ENCODE measurements at regions not wholly inside any gene's neighbourhood (a gene's known extent, or its start where the extent isn't known, plus 50 kb on each side); places are given as distances from the start of the nearest gene placed in this dataset.

GRCh38 chr11:15873501-15873900 lies 482.8 kb downstream of the SOX6 start:
- H3K9me3 ChIP-seq: no peaks in the 10 kb centered on the region
- H3K36me3 ChIP-seq: no peaks in the 10 kb centered on the region
- no peaks in the 10 kb centered on the region for H3K27me3 ChIP-seq
- no peak for DNase-seq
- no peak overlapping the region for H3K4me3 ChIP-seq

DNA sequence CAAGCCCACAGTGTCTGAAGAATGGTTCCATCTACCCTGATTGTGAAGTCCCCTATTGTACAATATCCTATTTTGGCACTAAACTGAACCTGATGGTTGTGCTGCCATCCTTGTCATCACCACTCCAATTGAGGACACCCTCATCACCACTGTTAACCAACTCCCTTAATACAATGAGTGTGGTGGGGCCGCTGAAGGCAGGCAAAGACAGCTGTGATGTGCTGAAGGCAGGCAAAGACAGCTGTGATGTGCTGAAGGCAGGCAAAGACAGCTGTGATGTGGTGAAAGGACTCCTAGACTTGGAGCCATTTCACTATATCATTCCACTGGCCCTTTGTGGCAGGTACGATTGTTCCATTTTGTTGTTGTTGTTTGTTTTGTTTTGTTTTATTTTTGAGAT lies 481.6 kb downstream of the SOX6 start:
- Histone ChIP-seq H3K27me3 (no peaks in the 10 kb centered on the region), H3K9me3 (no peaks in the 10 kb centered on the region), H3K36me3 (no peaks in the 10 kb centered on the region), H3K4me3 (no peak overlapping the region)
- no peak for DNase-seq

DNA sequence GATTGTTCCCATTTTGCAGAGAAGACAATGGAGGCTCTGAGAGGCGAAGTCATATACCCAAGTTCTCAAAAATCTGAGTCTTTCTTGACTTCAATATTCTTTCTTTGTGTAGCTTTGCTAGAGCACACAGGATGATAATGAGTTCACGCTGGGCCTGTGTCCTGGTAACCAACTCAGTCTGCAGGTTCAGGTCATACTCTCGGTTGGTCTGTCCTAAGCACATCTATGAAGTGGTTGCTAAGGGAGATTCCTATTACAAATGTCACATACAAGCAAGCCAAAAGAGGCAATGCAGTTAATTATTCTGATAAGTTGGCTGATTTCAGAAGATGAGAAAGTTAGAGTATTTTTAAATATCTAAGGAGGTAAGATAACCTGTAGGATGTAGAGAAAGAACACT lies 481.0 kb downstream of the SOX6 start:
- Histone ChIP-seq H3K9me3 (no peaks in the 10 kb centered on the region), H3K4me3 (no peak overlapping the region)
- no peak for DNase-seq

DNA sequence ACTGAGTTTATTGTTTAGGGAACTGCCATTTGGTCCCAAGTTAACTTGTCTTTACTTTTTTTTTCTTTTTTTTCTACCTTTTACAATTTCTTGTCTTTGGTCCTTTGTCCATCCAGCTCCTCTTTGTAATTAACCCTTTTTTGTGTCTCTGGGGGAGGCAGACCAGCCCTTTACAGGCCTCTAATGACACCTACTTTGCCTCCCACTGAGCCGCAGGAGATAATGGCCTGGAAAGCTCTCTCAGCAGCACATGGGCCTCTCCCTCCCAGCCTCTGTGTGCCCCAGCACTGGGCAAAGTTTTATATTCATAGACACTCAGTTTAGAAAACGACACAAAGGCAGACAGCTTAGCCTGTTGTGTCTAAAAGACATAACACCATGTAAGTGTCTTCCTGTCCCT lies 480.4 kb downstream of the SOX6 start:
- no peak for DNase-seq
- H3K4me3 ChIP-seq: no peak overlapping the region
- H3K36me3 ChIP-seq: no peaks in the 10 kb centered on the region
- no peaks in the 10 kb centered on the region for H3K27me3 ChIP-seq
- H3K9me3 ChIP-seq: no peaks in the 10 kb centered on the region

More for the DNA sequence above, 481.0 kb downstream of the SOX6 start:
- no peaks in the 10 kb centered on the region for H3K36me3 ChIP-seq
- H3K27me3 ChIP-seq: no peaks in the 10 kb centered on the region

- Histone ChIP-seq H3K9me3 (no peaks in the 10 kb centered on the region), H3K4me3 (no peak overlapping the region), H3K36me3 (no peaks in the 10 kb centered on the region), H3K27me3 (no peaks in the 10 kb centered on the region)
- no peak for DNase-seq
These were observed 477.6 kb downstream of the SOX6 start for GRCh38 chr11:15878756-15879155.

- Histone ChIP-seq H3K4me3 (no peak overlapping the region), H3K9me3 (no peaks in the 10 kb centered on the region), H3K36me3 (no peaks in the 10 kb centered on the region), H3K27me3 (no peaks in the 10 kb centered on the region)
- DNase-seq: no peak
These were observed 476.1 kb downstream of the SOX6 start for GRCh38 chr11:15880291-15880690.

DNA sequence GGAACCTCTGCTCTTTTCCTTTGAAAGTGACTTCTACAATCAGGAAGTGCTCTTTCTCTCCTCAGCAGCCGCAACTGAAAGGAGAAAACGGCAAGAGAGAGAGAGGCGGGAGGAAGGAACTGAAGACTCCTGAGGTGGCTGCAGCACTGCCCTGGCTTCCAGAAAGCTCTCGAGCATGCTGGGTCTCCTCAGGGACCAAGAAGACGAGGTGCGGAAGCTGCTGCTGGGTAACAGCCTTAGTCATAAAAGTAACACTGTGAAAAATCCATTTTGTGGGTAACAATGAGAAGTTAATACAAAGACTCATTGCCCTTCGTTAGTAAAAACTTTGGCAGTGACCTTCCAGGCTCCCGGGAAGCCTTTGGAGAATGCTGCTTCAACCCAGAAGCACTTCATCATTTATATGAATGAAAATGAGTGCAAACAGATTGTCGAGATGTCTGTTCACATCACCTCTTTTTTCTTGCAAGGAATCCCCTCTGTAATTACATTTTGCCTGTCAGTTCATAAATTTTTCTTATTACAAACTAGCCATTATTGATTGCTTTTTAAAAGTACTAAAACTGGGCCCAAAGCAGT lies 473.4 kb downstream of the SOX6 start:
- Histone ChIP-seq H3K27me3 (no peaks in the 10 kb centered on the region), H3K4me3 (no peak overlapping the region), H3K36me3 (no peaks in the 10 kb centered on the region), H3K9me3 (no peaks in the 10 kb centered on the region)
- no peak for DNase-seq

DNA sequence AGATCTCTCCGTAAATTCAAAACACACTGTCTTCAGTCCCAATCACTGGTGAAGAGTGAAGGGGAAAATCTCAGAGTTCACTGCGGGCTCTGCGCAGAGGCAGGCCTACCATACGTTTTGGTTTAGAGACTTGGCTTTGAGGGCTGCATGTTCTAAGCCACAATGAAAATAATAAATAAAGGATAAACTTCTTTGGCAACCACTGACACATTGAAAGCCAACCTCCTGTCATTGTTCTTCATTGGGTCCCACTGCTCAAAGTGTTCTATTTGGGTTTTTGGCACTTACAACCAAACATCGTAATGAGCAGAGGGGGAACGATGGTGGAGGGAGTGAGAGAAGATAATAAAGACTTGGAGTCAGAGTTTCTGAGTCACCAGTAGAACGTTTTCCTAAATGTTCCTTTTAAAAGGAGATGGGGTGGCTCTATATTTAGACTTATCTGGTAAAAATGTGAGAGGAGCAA lies 472.9 kb downstream of the SOX6 start:
- DNase-seq: no peak
- no peaks in the 10 kb centered on the region for H3K27me3 ChIP-seq

GRCh38 chr11:15884141-15884540 lies 472.2 kb downstream of the SOX6 start:
- H3K36me3 ChIP-seq: no peaks in the 10 kb centered on the region
- no peaks in the 10 kb centered on the region for H3K27me3 ChIP-seq
- H3K9me3 ChIP-seq: no peaks in the 10 kb centered on the region
- H3K4me3 ChIP-seq: no peak overlapping the region
- DNase-seq: no peak

More for the DNA sequence above, 472.9 kb downstream of the SOX6 start:
- Histone ChIP-seq H3K4me3 (no peak overlapping the region), H3K9me3 (no peaks in the 10 kb centered on the region), H3K36me3 (no peaks in the 10 kb centered on the region)

DNA sequence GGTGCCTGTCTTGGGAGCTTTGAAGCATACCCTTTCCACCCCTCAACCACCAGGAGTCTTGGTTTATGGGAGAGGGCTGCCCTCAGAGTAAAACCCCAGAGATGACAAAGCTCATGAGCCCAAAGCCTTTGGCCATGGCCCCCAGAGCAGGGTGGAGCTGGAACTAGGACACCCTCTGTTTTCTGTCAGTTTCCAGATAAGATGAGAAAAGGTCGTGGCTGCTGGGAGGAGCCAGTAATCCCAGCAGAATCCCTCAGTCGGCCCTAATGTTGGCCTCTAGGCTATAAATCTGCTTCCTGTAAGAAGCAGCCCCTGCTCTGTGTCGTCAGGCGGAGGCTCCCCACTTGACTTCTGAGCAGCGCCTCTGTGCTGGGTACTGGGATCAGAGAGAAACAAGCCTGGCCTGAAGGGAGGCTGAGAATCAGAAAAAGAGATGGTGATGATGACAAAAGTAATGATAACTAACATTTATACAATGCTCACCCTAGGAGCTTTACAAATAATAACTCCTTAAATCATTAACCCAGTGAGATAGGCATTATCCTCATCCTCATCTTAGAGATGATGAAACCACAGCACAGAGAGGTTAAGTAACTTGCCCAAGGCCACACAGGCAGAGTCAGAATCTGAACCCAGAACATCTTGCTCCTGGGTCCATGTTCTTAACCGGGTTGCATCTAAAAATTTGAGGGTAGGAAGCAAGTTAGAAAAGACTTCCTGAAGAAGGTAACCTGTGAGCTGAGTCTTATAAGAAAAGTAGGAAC lies 471.4 kb downstream of the SOX6 start:
- no peak for DNase-seq
- H3K9me3 ChIP-seq: no peaks in the 10 kb centered on the region
- no peaks in the 10 kb centered on the region for H3K36me3 ChIP-seq
- H3K4me3 ChIP-seq: no peak overlapping the region
- no peaks in the 10 kb centered on the region for H3K27me3 ChIP-seq

- Histone ChIP-seq H3K9me3 (no peaks in the 10 kb centered on the region), H3K27me3 (no peaks in the 10 kb centered on the region), H3K36me3 (no peaks in the 10 kb centered on the region), H3K4me3 (no peak overlapping the region)
- DNase-seq: no peak
These were observed 470.5 kb downstream of the SOX6 start for GRCh38 chr11:15885854-15886253.

DNA sequence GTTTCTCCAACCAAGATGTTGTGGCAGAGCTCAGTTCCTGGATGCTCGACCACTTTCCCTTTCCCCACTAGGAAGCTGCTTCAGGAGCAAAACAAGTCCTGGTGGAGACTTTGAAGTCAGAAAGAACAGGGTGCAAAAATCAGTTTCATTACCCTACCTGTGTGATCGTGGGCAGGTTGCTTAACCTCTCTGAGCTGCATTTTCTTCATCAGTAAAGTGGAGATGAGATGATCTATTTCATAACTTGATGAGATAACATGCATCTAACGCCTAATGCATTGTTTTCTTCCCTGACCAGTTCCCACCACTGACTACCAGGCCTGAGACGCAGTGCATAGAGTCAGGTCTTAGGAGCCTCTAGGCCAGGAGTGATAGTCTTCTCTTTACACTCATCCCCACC lies 470.0 kb downstream of the SOX6 start:
- Histone ChIP-seq H3K27me3 (no peaks in the 10 kb centered on the region), H3K4me3 (no peak overlapping the region)

DNA sequence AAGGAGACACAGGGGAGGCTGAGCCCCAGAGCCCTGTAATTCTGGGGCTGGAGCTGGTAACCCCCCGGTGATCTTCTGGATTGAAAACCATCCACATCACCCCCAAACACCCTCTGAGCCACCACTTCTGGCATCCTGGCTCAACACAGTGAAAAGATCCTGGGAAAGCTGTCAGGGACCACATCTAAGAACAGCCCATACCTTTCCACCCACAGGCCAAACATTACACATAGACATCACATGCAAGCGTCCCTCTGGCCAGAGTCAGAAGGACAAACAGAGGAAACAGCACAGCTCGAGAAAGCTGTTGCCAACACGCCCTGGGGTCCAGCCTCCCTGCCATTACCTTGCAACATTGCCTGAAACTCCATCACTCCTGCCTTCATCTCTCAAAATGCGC lies 469.5 kb downstream of the SOX6 start:
- H3K36me3 ChIP-seq: no peaks in the 10 kb centered on the region
- H3K9me3 ChIP-seq: no peaks in the 10 kb centered on the region
- no peaks in the 10 kb centered on the region for H3K27me3 ChIP-seq
- no peak for DNase-seq
- no peak overlapping the region for H3K4me3 ChIP-seq

More for the DNA sequence above, 470.0 kb downstream of the SOX6 start:
- no peaks in the 10 kb centered on the region for H3K9me3 ChIP-seq
- no peak for DNase-seq
- no peaks in the 10 kb centered on the region for H3K36me3 ChIP-seq

- no peaks in the 10 kb centered on the region for H3K27me3 ChIP-seq
- H3K36me3 ChIP-seq: no peaks in the 10 kb centered on the region
- no peak for DNase-seq
These were observed 467.6 kb downstream of the SOX6 start for GRCh38 chr11:15888556-15889345.

GRCh38 chr11:15889363-15890030 lies 466.8 kb downstream of the SOX6 start:
- Histone ChIP-seq H3K27me3 (no peaks in the 10 kb centered on the region), H3K36me3 (no peaks in the 10 kb centered on the region), H3K4me3 (no peak overlapping the region), H3K9me3 (no peaks in the 10 kb centered on the region)
- DNase-seq: no peak

More at GRCh38 chr11:15888556-15889345, 467.6 kb downstream of the SOX6 start:
- Histone ChIP-seq H3K9me3 (no peaks in the 10 kb centered on the region), H3K4me3 (no peak overlapping the region)

DNA sequence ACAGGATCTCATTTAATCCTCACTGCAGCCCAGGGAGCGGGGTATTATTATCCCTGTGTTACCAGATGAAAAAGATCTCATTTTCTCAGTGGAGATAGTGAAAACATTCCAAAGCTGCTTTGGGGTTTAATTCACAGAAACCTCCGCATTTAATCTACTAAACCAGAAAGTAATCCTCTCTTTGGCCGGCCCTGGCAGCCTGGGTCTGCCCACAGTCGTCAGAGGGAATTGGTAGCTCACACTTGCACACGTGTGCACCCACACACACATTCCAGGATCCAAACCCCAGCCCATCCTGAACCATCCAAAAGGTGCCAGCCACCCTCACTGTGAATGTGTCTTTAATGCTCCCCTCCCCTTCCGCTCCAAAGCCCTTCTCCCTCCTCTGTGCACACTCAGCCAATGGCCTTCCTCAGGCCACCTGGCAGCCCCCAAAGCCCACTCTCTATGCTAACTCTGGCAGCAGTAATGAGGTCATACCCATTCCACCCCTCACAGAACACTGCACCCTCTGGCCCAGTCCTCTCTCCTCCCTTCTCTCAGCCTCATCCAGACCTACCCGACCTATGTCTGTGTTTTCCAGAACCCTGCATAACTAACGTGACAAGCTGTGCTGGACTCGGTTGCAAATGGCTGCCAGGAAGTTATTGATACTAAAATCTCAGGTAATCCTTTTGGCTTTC lies 466.2 kb downstream of the SOX6 start:
- H3K9me3 ChIP-seq: no peaks in the 10 kb centered on the region
- no peak overlapping the region for H3K4me3 ChIP-seq
- H3K27me3 ChIP-seq: no peaks in the 10 kb centered on the region
- DNase-seq: no peak
- H3K36me3 ChIP-seq: no peaks in the 10 kb centered on the region

Data from MG63 (cell line).